Islet precursor cell (in vitro differentiated cells): ENCODE measurements at regions not wholly inside any gene's neighbourhood (a gene's known extent, or its start where the extent isn't known, plus 50 kb on each side); places are given as distances from the start of the nearest gene placed in this dataset.

Experiments
- DNase-seq: peaks from one replicate; pipeline ENCODE4 v3.0.0-alpha.2; 2018

- DNase-seq: peak; percentile 32
Measured at GRCh38 chr15:99440551-99441443, 125.0 kb upstream of the MEF2A start.

- peak; percentile 17 for DNase-seq
Measured at GRCh38 chr15:99441444-99441800, 124.4 kb upstream of the MEF2A start.

GRCh38 chr15:99441871-99442251 lies 123.9 kb upstream of the MEF2A start:
- DNase-seq: peak; percentile 34

GRCh38 chr15:99442252-99442897 lies 123.4 kb upstream of the MEF2A start:
- DNase-seq: peak; percentile 67

- peak; percentile 29 for DNase-seq
Measured at GRCh38 chr15:99443056-99443756, 122.6 kb upstream of the MEF2A start.

GRCh38 chr15:99443768-99444446 lies 121.9 kb upstream of the MEF2A start:
- DNase-seq: peak; percentile 33

- peak; percentile 35 for DNase-seq
Measured at GRCh38 chr15:99445272-99445850, 120.4 kb upstream of the MEF2A start.

- peak; percentile 50 for DNase-seq
Measured at GRCh38 chr15:99446565-99447496, 119.0 kb upstream of the MEF2A start.

GRCh38 chr15:99447497-99448371 lies 118.0 kb upstream of the MEF2A start:
- peak; percentile 53 for DNase-seq

GRCh38 chr15:99449514-99449913 lies 116.3 kb upstream of the MEF2A start:
- DNase-seq: no peak

GRCh38 chr15:99450896-99451358 lies 114.9 kb upstream of the MEF2A start:
- peak; percentile 54 for DNase-seq

GRCh38 chr15:99451484-99451883 lies 114.3 kb upstream of the MEF2A start:
- DNase-seq: peak; percentile 27

- peak; percentile 29 for DNase-seq
Measured at GRCh38 chr15:99452010-99452409, 113.8 kb upstream of the MEF2A start.

GRCh38 chr15:99452728-99453636 lies 112.8 kb upstream of the MEF2A start:
- peak; percentile 65 for DNase-seq

GRCh38 chr15:99453637-99454030 lies 112.2 kb upstream of the MEF2A start:
- peak; percentile 45 for DNase-seq

GRCh38 chr15:99454107-99454809 lies 111.5 kb upstream of the MEF2A start:
- DNase-seq: peak; percentile 32

GRCh38 chr15:99454941-99455788 lies 110.6 kb upstream of the MEF2A start:
- DNase-seq: peak; percentile 97

- peak; percentile 36 for DNase-seq
Measured at GRCh38 chr15:99455789-99456160, 110.0 kb upstream of the MEF2A start.
